ENCODE measurements at regions not wholly inside any gene's neighbourhood (a gene's known extent, or its start where the extent isn't known, plus 50 kb on each side); places are given as distances from the start of the nearest gene placed in this dataset.

DNA sequence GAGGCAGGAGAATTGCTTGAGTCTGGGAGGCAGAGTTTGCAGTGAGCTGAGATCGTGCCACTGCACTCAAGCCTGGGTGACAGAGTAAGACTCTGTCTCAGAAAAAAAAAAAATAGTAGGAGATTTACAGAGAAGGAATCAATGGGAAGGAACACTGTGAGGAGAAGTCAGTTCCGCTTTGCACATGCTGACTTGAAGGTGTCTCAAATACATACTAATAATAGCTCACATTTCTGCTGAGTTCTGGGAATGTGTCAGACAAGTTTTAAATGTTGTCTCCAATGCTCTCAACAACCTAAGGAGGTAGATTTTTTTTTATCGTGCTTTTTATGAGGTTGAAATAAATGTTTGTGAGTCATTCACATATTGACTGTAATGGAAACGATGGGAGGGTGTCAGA lies 654.9 kb upstream of the CELF2 start:
- TF ChIP-seq, protein P1, sequence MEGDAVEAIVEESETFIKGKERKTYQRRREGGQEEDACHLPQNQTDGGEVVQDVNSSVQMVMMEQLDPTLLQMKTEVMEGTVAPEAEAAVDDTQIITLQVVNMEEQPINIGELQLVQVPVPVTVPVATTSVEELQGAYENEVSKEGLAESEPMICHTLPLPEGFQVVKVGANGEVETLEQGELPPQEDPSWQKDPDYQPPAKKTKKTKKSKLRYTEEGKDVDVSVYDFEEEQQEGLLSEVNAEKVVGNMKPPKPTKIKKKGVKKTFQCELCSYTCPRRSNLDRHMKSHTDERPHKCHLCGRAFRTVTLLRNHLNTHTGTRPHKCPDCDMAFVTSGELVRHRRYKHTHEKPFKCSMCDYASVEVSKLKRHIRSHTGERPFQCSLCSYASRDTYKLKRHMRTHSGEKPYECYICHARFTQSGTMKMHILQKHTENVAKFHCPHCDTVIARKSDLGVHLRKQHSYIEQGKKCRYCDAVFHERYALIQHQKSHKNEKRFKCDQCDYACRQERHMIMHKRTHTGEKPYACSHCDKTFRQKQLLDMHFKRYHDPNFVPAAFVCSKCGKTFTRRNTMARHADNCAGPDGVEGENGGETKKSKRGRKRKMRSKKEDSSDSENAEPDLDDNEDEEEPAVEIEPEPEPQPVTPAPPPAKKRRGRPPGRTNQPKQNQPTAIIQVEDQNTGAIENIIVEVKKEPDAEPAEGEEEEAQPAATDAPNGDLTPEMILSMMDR (IDR thresholded peaks at IDR 0.05 in 2 of 3, conservative IDR thresholded peaks at IDR 0.05 in 1 of 3; ENCODE audit: control insufficient read depth in 2 of 3, extremely low read depth in 1 of 3, insufficient read depth in 1 of 3, low read depth in 3 of 3, low read length in 3 of 3), result no peak
- TF ChIP-seq CBFB (IDR thresholded peaks at IDR 0.05; ENCODE audit: low read depth), result no peak
- TF ChIP-seq EZH2 (IDR thresholded peaks at IDR 0.05; ENCODE audit: borderline replicate concordance, control insufficient read depth, low read depth, low read length), result no peak
